GM12865 (cell line): ENCODE measurements at regions not wholly inside any gene's neighbourhood (a gene's known extent, or its start where the extent isn't known, plus 50 kb on each side); places are given as distances from the start of the nearest gene placed in this dataset.

Source experiments
- DNase-seq: peaks from one replicate; pipeline ENCODE4 v3.0.0; 2010; ENCODE audit warnings: low read depth
- H3K4me3 ChIP-seq: 2 replicates; pipeline ENCODE4 v1.5.1; 2011; ENCODE audit warnings: mild to moderate bottlenecking, low read depth, low read length, control low read depth
- TF ChIP-seq, protein P1 (sequence below): IDR thresholded peaks from 2 replicates; pipeline ENCODE4 v1.5.1; 2011; ENCODE audit warnings: low read length, control low read depth, low read depth, inconsistent platforms; ENCODE audit not compliant: insufficient read depth; ENCODE audit errors: missing control alignments

DNA sequence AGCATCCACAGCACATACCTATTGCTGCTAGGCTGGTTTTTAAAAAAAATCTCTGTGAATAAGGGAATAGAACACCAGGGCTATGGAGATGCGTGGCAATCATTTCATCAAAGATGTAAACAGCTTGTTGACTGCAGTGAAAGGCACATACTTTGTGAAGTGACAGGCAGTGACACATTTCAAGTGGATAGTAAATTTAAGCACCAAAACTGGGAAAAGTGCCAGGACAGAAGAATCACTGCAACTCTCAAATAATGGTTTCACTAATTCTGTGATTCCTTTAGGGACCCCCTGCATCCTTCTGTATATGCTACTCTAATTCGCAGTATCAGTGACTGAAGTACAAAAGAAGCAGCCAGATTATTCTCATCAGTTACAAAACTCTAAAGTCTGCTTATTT is 145.2 kb upstream of the KLF14 start:
- H3K4me3 ChIP-seq = no peak overlapping the region
- no peak for DNase-seq
- TF ChIP-seq, protein P1, sequence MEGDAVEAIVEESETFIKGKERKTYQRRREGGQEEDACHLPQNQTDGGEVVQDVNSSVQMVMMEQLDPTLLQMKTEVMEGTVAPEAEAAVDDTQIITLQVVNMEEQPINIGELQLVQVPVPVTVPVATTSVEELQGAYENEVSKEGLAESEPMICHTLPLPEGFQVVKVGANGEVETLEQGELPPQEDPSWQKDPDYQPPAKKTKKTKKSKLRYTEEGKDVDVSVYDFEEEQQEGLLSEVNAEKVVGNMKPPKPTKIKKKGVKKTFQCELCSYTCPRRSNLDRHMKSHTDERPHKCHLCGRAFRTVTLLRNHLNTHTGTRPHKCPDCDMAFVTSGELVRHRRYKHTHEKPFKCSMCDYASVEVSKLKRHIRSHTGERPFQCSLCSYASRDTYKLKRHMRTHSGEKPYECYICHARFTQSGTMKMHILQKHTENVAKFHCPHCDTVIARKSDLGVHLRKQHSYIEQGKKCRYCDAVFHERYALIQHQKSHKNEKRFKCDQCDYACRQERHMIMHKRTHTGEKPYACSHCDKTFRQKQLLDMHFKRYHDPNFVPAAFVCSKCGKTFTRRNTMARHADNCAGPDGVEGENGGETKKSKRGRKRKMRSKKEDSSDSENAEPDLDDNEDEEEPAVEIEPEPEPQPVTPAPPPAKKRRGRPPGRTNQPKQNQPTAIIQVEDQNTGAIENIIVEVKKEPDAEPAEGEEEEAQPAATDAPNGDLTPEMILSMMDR = no peak

GRCh38 chr7:130880668-130881067 is 146.7 kb upstream of the KLF14 start:
- no peak overlapping the region for H3K4me3 ChIP-seq
- TF ChIP-seq, protein P1 = no peak
- DNase-seq = no peak

DNA sequence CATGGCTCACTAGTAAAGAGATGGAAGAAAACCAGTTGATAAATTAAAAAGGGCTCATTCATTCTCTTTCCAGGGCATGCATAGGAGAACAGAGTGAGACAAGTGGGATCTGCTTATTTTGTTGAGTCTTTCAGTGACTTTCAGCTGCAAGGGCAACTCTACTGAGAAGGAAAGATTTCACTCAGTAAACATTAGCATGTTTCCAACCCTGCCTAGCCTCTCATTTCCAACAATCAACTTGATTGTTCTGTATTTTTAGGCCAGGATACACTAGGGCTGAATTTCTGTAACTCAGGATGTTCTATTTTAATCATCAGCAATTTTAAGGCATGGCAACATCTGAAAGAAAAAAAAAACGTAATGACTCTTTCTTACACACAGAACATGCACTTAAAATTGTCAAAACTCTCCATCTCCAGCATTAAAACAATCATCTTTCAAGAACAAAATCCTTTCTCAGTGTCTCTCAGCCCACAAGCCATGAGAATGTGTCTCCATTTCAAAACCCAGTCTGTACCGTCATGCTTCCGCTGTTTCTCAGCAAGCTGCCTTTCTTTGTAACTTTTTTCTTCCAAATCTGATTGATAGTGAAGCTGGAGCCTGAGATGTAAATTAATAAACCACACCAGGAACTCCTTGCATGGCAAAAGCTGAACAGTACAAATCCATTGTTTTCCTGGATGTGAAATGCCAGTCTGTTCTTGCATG is 147.2 kb upstream of the KLF14 start:
- TF ChIP-seq, protein P1 = no peak
- DNase-seq = no peak
- H3K4me3 ChIP-seq = no peak overlapping the region

DNA sequence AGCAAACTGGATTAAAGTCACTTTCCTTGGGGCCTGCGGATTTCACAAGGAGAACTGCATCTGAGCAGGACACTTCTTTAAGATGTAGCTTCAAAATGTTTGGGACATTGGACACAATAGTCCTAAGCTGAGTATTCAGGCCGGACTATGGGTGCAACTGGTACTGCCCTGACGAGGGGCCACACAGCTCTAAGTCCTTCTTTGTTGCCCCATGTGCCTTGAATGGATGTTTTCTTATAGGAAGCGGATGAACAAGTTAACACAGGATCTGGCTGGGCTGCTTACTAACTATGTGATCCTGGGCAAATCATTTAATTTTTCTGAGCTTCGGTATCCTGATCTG is 147.8 kb upstream of the KLF14 start:
- H3K4me3 ChIP-seq = no peak overlapping the region
- TF ChIP-seq, protein P1 = no peak
- no peak for DNase-seq

GRCh38 chr7:130882396-130882795 is 148.4 kb upstream of the KLF14 start:
- TF ChIP-seq, protein P1 = no peak
- DNase-seq = no peak
- H3K4me3 ChIP-seq = no peak overlapping the region

DNA sequence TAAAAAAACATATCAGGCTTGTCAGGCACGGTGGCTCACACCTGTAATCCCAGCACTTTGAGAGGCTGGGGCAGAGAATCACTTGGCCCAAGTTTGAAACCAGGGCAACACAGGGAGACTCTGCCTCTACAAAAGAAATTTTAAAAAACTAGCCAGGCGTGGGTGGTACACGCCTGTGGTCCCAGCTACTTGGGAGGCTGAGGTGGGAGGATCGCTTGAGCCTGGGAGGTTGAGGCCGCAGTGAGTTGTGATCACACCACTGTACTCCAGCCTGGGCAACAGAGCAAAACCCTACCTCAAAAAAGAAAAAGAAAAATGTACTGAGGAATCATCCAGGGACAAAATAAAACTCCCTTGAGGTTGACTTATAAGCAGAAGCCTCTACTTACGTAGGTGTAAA is 149.9 kb upstream of the KLF14 start:
- DNase-seq = no peak
- H3K4me3 ChIP-seq = no peak overlapping the region
- TF ChIP-seq, protein P1 = no peak
